MCF 10A (cell line): ENCODE measurements at regions not wholly inside any gene's neighbourhood (a gene's known extent, or its start where the extent isn't known, plus 50 kb on each side); places are given as distances from the start of the nearest gene placed in this dataset.
"Not testable (repeated sequence)": the region's sequence is repeated elsewhere in the genome, so short reads cannot be mapped to it uniquely, and the experiment has no call there.

ENCODE experiments used
- BruUV-seq: library from RNA; stranded (reverse); fragments of 400-500 nt; replicated peaks from 2 replicates; lab custom pipeline; 2021; lab: Mats Ljungman, UMichigan
- CTCF ChIA-PET: fragments of 300-600 bp; sonication (Branson Sonifier 250); formaldehyde crosslinking; extraction: SDS; loops from one replicate; lab custom pipeline; 2021; ENCODE audit warnings: antibody characterized with exemption, inconsistent platforms; lab: Yijun Ruan, JAX
- POLR2A ChIA-PET: fragments of 300-600, 350-650 bp; sonication (Branson Sonifier 250); formaldehyde crosslinking; extraction: SDS; loops from one replicate; lab custom pipeline; 2020; ENCODE audit warnings: antibody characterized with exemption, inconsistent platforms; lab: Yijun Ruan, JAX
- DNase-seq: peaks from one replicate; pipeline ENCODE4 v3.0.0-alpha.2; 2018; ENCODE audit not compliant: unreplicated experiment
- H3K27ac Mint-ChIP-seq: one replicate; pipeline ENCODE4 v1.8.0; 2022; ENCODE audit warnings: mild to moderate bottlenecking, low read depth, mixed read lengths; ENCODE audit not compliant: unreplicated experiment
- H3K27me3 Mint-ChIP-seq: one replicate; pipeline ENCODE4 v1.8.0; 2022; ENCODE audit warnings: mixed read lengths; ENCODE audit not compliant: insufficient read depth, unreplicated experiment
- H3K36me3 Mint-ChIP-seq: one replicate; pipeline ENCODE4 v1.8.0; 2022; ENCODE audit warnings: mild to moderate bottlenecking, moderate library complexity, mixed read lengths; ENCODE audit not compliant: insufficient read depth, unreplicated experiment
- H3K4me1 Mint-ChIP-seq: one replicate; pipeline ENCODE4 v1.8.0; 2022; ENCODE audit warnings: mixed read lengths; ENCODE audit not compliant: insufficient read depth, unreplicated experiment
- H3K4me3 Mint-ChIP-seq: one replicate; pipeline ENCODE4 v1.8.0; 2022; ENCODE audit warnings: mild to moderate bottlenecking, moderate library complexity, mixed read lengths; ENCODE audit not compliant: unreplicated experiment
- H3K9me3 Mint-ChIP-seq: one replicate; pipeline ENCODE4 v1.8.0; 2022; ENCODE audit warnings: mixed read lengths; ENCODE audit not compliant: unreplicated experiment
- intact Hi-C: fragments of 100-400 bp; cut with micrococcal nuclease; formaldehyde crosslinking; loops from 2 replicates; pipeline ENCODE4 v1.14.1; 2022
- TF ChIP-seq, protein P1 (sequence below): fragments of 200-600 bp; IDR thresholded peaks from one replicate; pipeline ENCODE4 v1.8.0; 2022; ENCODE audit warnings: antibody characterized with exemption, mild to moderate bottlenecking; ENCODE audit not compliant: unreplicated experiment

DNA sequence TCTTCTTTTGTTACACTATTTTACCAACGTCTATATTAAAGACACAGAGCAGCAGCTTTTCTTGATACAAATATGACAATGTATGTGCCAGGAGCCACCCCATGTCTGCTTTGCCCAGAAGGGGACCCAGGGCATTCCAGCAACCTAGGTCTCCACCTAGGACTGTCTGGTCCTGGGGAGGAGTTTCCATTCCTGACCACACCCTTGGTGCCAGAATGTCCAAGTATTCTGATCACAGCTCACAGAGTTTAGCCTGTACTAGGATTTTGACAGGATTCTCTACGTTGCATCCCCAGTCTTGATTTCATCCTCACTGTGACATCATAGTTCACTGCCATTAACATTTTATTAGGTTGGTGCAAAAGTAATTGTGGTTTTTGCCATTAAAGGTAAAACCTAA, 224.7 kb downstream of the SREK1 start:
- CTCF ChIA-PET, result no interaction called here
- no peaks in the 10 kb centered on the region for H3K9me3 Mint-ChIP-seq
- intact Hi-C loops, result no loop called here
- no peak overlapping the region for H3K4me3 Mint-ChIP-seq
- DNase-seq, result no peak
- POLR2A ChIA-PET, result no interaction called here
- no peaks in the 10 kb centered on the region for H3K4me1 Mint-ChIP-seq
- no TSS peak for BruUV-seq
- no peaks in the 10 kb centered on the region for H3K36me3 Mint-ChIP-seq
- TF ChIP-seq, protein P1, sequence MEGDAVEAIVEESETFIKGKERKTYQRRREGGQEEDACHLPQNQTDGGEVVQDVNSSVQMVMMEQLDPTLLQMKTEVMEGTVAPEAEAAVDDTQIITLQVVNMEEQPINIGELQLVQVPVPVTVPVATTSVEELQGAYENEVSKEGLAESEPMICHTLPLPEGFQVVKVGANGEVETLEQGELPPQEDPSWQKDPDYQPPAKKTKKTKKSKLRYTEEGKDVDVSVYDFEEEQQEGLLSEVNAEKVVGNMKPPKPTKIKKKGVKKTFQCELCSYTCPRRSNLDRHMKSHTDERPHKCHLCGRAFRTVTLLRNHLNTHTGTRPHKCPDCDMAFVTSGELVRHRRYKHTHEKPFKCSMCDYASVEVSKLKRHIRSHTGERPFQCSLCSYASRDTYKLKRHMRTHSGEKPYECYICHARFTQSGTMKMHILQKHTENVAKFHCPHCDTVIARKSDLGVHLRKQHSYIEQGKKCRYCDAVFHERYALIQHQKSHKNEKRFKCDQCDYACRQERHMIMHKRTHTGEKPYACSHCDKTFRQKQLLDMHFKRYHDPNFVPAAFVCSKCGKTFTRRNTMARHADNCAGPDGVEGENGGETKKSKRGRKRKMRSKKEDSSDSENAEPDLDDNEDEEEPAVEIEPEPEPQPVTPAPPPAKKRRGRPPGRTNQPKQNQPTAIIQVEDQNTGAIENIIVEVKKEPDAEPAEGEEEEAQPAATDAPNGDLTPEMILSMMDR, result no peak
- no peak overlapping the region for H3K27ac Mint-ChIP-seq
- H3K27me3 Mint-ChIP-seq, result peaks cover 67% of the 10 kb centered on the region

DNA sequence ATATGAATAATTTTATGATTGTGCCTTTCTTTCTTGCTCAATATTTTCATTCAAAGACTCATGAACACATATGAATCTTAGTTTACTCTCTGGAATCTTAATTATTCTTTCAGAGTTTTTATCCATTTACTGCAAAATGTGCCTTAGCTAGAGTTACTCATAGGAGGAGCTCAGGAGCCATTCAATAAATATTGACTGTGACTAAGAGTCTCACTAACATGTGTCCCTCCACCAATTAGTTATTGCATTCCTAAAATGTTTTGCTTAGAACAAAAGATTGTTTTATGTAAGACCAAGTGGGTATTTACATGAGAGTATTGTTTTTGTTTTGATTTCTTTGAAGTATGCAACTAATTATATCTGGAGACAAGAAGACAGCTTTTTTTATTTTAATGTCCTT, 218.4 kb upstream of the MAST4 start:
- TF ChIP-seq, protein P1, result no peak
- H3K4me1 Mint-ChIP-seq, result no peaks in the 10 kb centered on the region
- DNase-seq, result no peak
- no peaks in the 10 kb centered on the region for H3K9me3 Mint-ChIP-seq
- ChIA-PET CTCF (interaction anchor here (1.3 kb wide), 1 partner anchor 71 kb away, joined by 3 read pairs; no protein-coding TSS in a partner anchor), POLR2A (no interaction called here)
- no peak overlapping the region for H3K27ac Mint-ChIP-seq
- H3K36me3 Mint-ChIP-seq, result no peaks in the 10 kb centered on the region
- no TSS peak for BruUV-seq
- H3K27me3 Mint-ChIP-seq, result peaks cover 35% of the 10 kb centered on the region
- no peak overlapping the region for H3K4me3 Mint-ChIP-seq
- intact Hi-C loops, result no loop called here

DNA sequence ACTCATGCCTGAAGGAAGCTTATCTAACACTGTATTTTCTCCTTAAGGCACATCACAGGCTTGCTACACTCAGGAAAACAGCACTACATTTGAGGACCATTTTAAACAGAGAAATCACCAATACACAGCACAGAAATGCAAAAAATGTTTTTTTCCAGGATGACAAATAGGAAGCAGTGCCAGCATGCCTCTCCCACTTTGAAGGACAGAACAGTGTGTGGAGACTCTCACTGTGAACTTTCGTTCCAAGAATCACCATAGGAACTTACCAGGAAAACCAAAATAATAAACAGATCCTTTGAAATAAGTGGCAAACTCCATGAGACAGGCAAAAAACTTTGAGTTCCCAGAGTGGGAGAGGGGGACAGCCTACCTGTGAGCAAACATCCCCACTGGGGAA, 217.8 kb upstream of the MAST4 start:
- H3K27ac Mint-ChIP-seq, result no peak overlapping the region
- POLR2A ChIA-PET, result no interaction called here

DNA sequence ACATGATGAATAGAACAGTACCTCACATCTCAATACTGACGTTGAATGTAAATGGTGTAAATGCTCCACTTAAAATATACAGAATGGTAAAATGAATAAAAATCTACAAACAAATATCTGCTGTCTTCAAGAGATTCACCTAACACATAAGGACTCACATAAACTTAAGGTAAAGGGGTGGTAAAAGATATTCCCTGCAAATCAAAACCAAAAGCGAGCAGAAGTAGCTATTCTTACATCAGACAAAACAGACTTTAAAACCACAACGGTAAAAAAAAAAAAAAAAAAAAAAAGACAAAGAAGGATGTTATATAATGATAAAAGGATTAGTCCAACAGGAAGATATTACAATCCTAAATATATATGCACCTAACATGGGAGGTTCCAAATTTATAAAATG, 214.0 kb upstream of the MAST4 start:
- ChIA-PET POLR2A (no interaction called here), CTCF (interaction anchor here (0.6 kb wide), 1 partner anchor 728 kb away, joined by 3 read pairs; no protein-coding TSS in a partner anchor)
- Mint-ChIP-seq H3K4me3 (no peak overlapping the region), H3K27me3 (peaks cover 21% of the 10 kb centered on the region), H3K27ac (no peak overlapping the region), H3K36me3 (no peaks in the 10 kb centered on the region), H3K9me3 (peaks cover 2% of the 10 kb centered on the region), H3K4me1 (no peaks in the 10 kb centered on the region)
- DNase-seq, result no peak
- no TSS peak for BruUV-seq
- TF ChIP-seq, protein P1, result no peak
- intact Hi-C loops, result no loop called here

More for the DNA sequence above, 217.8 kb upstream of the MAST4 start:
- no peaks in the 10 kb centered on the region for H3K9me3 Mint-ChIP-seq
- DNase-seq, result no peak
- no peaks in the 10 kb centered on the region for H3K36me3 Mint-ChIP-seq
- CTCF ChIA-PET, result interaction anchor here (1.3 kb wide), 1 partner anchor 72 kb away, joined by 3 read pairs; no protein-coding TSS in a partner anchor
- peaks cover 31% of the 10 kb centered on the region for H3K27me3 Mint-ChIP-seq
- intact Hi-C loops, result no loop called here
- no peak overlapping the region for H3K4me3 Mint-ChIP-seq
- H3K4me1 Mint-ChIP-seq, result no peaks in the 10 kb centered on the region
- BruUV-seq, result no TSS peak
- TF ChIP-seq, protein P1, result no peak

DNA sequence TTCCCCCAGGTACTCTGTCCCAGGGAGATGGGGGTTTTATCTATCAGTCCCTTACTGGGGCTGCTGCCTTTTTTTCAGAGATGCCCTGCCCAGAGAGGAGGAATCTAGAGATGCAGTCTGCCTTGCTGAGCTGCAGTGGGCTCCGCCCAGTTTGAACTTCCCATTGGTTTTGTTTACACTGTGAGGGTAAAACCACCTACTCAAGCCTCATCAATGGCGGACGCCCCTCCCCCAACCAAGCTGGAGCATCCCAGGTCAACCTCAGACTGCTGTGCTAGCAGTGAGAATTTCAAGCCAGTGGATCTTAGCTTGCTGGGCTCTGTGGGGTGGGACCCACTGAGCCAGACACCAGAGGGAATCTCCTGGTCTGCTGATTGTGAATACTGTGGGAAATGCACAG, 191.0 kb upstream of the MAST4 start:
- H3K4me1 Mint-ChIP-seq, CTCF ChIA-PET, H3K27ac Mint-ChIP-seq, H3K4me3 Mint-ChIP-seq, intact Hi-C loops, BruUV-seq, H3K9me3 Mint-ChIP-seq, DNase-seq, POLR2A ChIA-PET, H3K36me3 Mint-ChIP-seq: not testable (repeated sequence)
- H3K27me3 Mint-ChIP-seq, result peaks cover 45% of the 10 kb centered on the region
